WTC11 (cell line): ENCODE measurements at regions not wholly inside any gene's neighbourhood (a gene's known extent, or its start where the extent isn't known, plus 50 kb on each side); places are given as distances from the start of the nearest gene placed in this dataset.

ENCODE experiments used
- ATAC-seq: fragments of 200-7000 bp; cut with Tn5 transposase; 2 replicates; pipeline ENCODE4 v1.10.0; 2021; ENCODE audit warnings: mild to moderate bottlenecking, moderate library complexity
- CTCF ChIA-PET: fragments of 300-600 bp; sonication (Branson Sonifier 250); formaldehyde crosslinking; loops from one replicate; lab custom pipeline; 2021; ENCODE audit warnings: antibody characterized with exemption; lab: Charles Lee
- POLR2A ChIA-PET: fragments of 350-600 bp; sonication (Branson Sonifier 250); formaldehyde crosslinking; loops from one replicate; lab custom pipeline; 2021; ENCODE audit warnings: antibody characterized with exemption; lab: Charles Lee
- DNase-seq: peaks from one replicate; pipeline ENCODE4 v3.0.0; 2021; ENCODE audit warnings: low spot score
- H3K27ac Mint-ChIP-seq: 2 replicates; pipeline ENCODE4 v1.8.0; 2021; ENCODE audit warnings: mixed read lengths
- H3K27me3 Mint-ChIP-seq: 2 replicates; pipeline ENCODE4 v1.8.0; 2021; ENCODE audit warnings: low read depth, mild to moderate bottlenecking, moderate library complexity, mixed read lengths
- H3K36me3 Mint-ChIP-seq: 2 replicates; pipeline ENCODE4 v1.8.0; 2021; ENCODE audit warnings: mixed read lengths
- H3K4me1 Mint-ChIP-seq: 2 replicates; pipeline ENCODE4 v1.8.0; 2022; ENCODE audit warnings: mixed read lengths
- H3K4me3 Mint-ChIP-seq: 2 replicates; pipeline ENCODE4 v1.8.0; 2021; ENCODE audit warnings: mild to moderate bottlenecking, moderate library complexity, mixed read lengths
- H3K9me3 Mint-ChIP-seq: 2 replicates; pipeline ENCODE4 v1.8.0; 2021; ENCODE audit warnings: mixed read lengths
- CREB1 ChIP-seq: sonication (generic); formaldehyde crosslinking; IDR thresholded peaks from 2 replicates; pipeline ENCODE4 v1.8.0; 2023; ENCODE audit warnings: mild to moderate bottlenecking, missing genetic modification reagents
- CREM ChIP-seq: sonication (generic); formaldehyde crosslinking; IDR thresholded peaks from 2 replicates; pipeline ENCODE4 v1.8.1; 2022; ENCODE audit warnings: mild to moderate bottlenecking, missing genetic modification reagents, moderate library complexity
- ELF4 ChIP-seq: sonication (generic); formaldehyde crosslinking; IDR thresholded peaks from 2 replicates; pipeline ENCODE4 v1.8.1; 2022; ENCODE audit warnings: low read depth, mild to moderate bottlenecking, moderate library complexity, missing genetic modification reagents
- EMX1 ChIP-seq: fragments of 250-450 bp; sonication (Bioruptor Pico); IDR thresholded peaks from 2 replicates; pipeline ENCODE4 v1.8.0; 2021; ENCODE audit warnings: mild to moderate bottlenecking
- ETV6 ChIP-seq: sonication (generic); formaldehyde crosslinking; IDR thresholded peaks from 2 replicates; pipeline ENCODE4 v1.8.1; 2022; ENCODE audit warnings: mild to moderate bottlenecking, missing genetic modification reagents
- FOXJ3 ChIP-seq: sonication (generic); formaldehyde crosslinking; IDR thresholded peaks from 2 replicates; pipeline ENCODE4 v1.9.0; 2021; ENCODE audit warnings: missing genetic modification reagents, mild to moderate bottlenecking, borderline replicate concordance
- FOXP1 ChIP-seq: sonication (generic); formaldehyde crosslinking; IDR thresholded peaks from 2 replicates; pipeline ENCODE4 v1.8.0; 2022; ENCODE audit warnings: missing genetic modification reagents, mild to moderate bottlenecking, moderate library complexity, borderline replicate concordance
- TCF7 ChIP-seq: sonication (generic); formaldehyde crosslinking; IDR thresholded peaks from 2 replicates; pipeline ENCODE4 v1.8.0; 2022; ENCODE audit warnings: mild to moderate bottlenecking, low read depth, missing genetic modification reagents, moderate library complexity
- ZNF232 ChIP-seq: sonication (generic); formaldehyde crosslinking; IDR thresholded peaks from 2 replicates; pipeline ENCODE4 v1.8.0; 2022; ENCODE audit warnings: mild to moderate bottlenecking, missing genetic modification reagents
- ZNF396 ChIP-seq: fragments of 250-450 bp; sonication (Bioruptor Pico); IDR thresholded peaks from 2 replicates; pipeline ENCODE4 v1.8.0; 2021; ENCODE audit warnings: mild to moderate bottlenecking, moderate library complexity, borderline replicate concordance
- ZNF423 ChIP-seq: fragments of 250-450 bp; sonication (Bioruptor Pico); IDR thresholded peaks from 2 replicates; pipeline ENCODE4 v2.1.2; 2022; ENCODE audit warnings: mild to moderate bottlenecking, moderate library complexity
- TF ChIP-seq, protein P1 (sequence below): sonication (generic); formaldehyde crosslinking; IDR thresholded peaks from 2 replicates; pipeline ENCODE4 v1.8.1; 2022; ENCODE audit warnings: low read depth, mild to moderate bottlenecking, moderate library complexity, missing genetic modification reagents, borderline replicate concordance
- TF ChIP-seq, protein P2 (sequence below): sonication (generic); formaldehyde crosslinking; IDR thresholded peaks from 2 replicates; pipeline ENCODE4 v1.8.0; 2022; ENCODE audit warnings: mild to moderate bottlenecking, missing genetic modification reagents
- TF ChIP-seq, protein P3 (sequence below): fragments of 250-450 bp; sonication (Bioruptor Pico); IDR thresholded peaks from 2 replicates; pipeline ENCODE4 v1.9.0; 2021; ENCODE audit warnings: moderate library complexity, mild to moderate bottlenecking, inconsistent platforms, borderline replicate concordance
- TF ChIP-seq, protein P4 (sequence below): fragments of 250-450 bp; sonication (Bioruptor Pico); IDR thresholded peaks from 2 replicates; pipeline ENCODE4 v1.8.0; 2021; ENCODE audit warnings: mild to moderate bottlenecking
- TF ChIP-seq, protein P5 (sequence below): fragments of 250-450 bp; sonication (Bioruptor Pico); IDR thresholded peaks from 2 replicates; pipeline ENCODE4 v1.9.0; 2021; ENCODE audit warnings: mild to moderate bottlenecking
- TF ChIP-seq, protein P6 (sequence below): sonication (generic); formaldehyde crosslinking; IDR thresholded peaks from 2 replicates; pipeline ENCODE4 v1.8.1; 2023; ENCODE audit warnings: mild to moderate bottlenecking, missing genetic modification reagents
- TF ChIP-seq, protein P7 (sequence below): sonication (generic); formaldehyde crosslinking; IDR thresholded peaks from 2 replicates; pipeline ENCODE4 v1.8.0; 2022; ENCODE audit warnings: missing genetic modification reagents
- TF ChIP-seq, protein P8 (sequence below): sonication (generic); formaldehyde crosslinking; IDR thresholded peaks from 2 replicates; pipeline ENCODE4 v1.8.1; 2022; ENCODE audit warnings: mild to moderate bottlenecking, moderate library complexity, missing genetic modification reagents

DNA sequence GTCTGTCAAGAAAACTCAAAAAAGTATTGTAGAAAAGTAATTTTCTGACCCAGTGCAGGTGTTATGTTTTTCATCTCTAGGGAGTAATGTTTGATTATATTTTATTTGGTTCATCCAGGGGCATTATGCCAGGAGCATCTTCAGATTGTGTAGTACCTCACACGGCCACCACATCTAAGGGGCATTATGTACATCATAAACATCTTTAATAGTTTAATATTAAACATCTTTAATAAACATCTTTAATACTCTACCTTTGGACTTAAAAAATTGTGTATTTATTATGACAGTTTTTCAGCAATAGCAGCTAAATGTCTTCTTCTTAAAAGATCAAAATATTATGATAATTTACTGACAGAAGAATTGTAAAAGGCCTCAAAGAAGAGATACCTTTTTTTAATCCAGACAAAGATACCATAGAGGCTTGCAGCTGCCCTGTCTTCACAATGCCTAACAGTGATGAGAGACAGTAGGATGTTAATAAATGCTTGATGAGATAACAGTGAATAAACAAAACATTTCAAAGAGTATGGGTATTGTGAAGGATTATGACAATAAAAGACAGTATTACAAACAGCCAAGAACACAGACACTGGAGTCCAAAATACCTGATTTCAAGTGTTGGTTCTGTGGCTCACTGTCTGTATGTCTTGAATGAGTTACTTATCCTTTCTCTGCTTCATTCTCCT lies 240.9 kb upstream of the ADGRL2 start:
- Mint-ChIP-seq H3K4me3 (no peak overlapping the region), H3K27ac (no peak overlapping the region), H3K36me3 (no peaks in the 10 kb centered on the region), H3K4me1 (peaks cover 16% of the 10 kb centered on the region), H3K9me3 (peaks cover 4% of the 10 kb centered on the region; the same call in 1 of the 2 replicates), H3K27me3 (peaks cover 2% of the 10 kb centered on the region; the same call in 1 of the 2 replicates)
- no peak for TF ChIP-seq ZNF232 (CRISPR knock-in tag)
- TF ChIP-seq ELF4 (CRISPR knock-in tag): no peak
- TF ChIP-seq, protein P1, sequence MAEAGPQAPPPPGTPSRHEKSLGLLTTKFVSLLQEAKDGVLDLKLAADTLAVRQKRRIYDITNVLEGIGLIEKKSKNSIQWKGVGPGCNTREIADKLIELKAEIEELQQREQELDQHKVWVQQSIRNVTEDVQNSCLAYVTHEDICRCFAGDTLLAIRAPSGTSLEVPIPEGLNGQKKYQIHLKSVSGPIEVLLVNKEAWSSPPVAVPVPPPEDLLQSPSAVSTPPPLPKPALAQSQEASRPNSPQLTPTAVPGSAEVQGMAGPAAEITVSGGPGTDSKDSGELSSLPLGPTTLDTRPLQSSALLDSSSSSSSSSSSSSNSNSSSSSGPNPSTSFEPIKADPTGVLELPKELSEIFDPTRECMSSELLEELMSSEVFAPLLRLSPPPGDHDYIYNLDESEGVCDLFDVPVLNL (CRISPR knock-in tag): no peak
- no peak for TF ChIP-seq ETV6 (CRISPR knock-in tag)
- TF ChIP-seq, protein P2, sequence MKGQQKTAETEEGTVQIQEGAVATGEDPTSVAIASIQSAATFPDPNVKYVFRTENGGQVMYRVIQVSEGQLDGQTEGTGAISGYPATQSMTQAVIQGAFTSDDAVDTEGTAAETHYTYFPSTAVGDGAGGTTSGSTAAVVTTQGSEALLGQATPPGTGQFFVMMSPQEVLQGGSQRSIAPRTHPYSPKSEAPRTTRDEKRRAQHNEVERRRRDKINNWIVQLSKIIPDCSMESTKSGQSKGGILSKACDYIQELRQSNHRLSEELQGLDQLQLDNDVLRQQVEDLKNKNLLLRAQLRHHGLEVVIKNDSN (CRISPR knock-in tag): no peak
- no peak for TF ChIP-seq ZNF423 (CRISPR knock-in tag)
- TF ChIP-seq, protein P3, sequence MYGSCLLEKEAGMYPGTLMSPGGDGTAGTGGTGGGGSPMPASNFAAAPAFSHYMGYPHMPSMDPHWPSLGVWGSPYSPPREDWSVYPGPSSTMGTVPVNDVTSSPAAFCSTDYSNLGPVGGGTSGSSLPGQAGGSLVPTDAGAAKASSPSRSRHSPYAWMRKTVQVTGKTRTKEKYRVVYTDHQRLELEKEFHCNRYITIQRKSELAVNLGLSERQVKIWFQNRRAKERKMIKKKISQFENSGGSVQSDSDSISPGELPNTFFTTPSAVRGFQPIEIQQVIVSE (CRISPR knock-in tag): no peak
- TF ChIP-seq ZNF396 (CRISPR knock-in tag): no peak
- TF ChIP-seq, protein P4, sequence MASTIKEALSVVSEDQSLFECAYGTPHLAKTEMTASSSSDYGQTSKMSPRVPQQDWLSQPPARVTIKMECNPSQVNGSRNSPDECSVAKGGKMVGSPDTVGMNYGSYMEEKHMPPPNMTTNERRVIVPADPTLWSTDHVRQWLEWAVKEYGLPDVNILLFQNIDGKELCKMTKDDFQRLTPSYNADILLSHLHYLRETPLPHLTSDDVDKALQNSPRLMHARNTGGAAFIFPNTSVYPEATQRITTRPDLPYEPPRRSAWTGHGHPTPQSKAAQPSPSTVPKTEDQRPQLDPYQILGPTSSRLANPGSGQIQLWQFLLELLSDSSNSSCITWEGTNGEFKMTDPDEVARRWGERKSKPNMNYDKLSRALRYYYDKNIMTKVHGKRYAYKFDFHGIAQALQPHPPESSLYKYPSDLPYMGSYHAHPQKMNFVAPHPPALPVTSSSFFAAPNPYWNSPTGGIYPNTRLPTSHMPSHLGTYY (CRISPR knock-in tag): no peak
- TF ChIP-seq, protein P5, sequence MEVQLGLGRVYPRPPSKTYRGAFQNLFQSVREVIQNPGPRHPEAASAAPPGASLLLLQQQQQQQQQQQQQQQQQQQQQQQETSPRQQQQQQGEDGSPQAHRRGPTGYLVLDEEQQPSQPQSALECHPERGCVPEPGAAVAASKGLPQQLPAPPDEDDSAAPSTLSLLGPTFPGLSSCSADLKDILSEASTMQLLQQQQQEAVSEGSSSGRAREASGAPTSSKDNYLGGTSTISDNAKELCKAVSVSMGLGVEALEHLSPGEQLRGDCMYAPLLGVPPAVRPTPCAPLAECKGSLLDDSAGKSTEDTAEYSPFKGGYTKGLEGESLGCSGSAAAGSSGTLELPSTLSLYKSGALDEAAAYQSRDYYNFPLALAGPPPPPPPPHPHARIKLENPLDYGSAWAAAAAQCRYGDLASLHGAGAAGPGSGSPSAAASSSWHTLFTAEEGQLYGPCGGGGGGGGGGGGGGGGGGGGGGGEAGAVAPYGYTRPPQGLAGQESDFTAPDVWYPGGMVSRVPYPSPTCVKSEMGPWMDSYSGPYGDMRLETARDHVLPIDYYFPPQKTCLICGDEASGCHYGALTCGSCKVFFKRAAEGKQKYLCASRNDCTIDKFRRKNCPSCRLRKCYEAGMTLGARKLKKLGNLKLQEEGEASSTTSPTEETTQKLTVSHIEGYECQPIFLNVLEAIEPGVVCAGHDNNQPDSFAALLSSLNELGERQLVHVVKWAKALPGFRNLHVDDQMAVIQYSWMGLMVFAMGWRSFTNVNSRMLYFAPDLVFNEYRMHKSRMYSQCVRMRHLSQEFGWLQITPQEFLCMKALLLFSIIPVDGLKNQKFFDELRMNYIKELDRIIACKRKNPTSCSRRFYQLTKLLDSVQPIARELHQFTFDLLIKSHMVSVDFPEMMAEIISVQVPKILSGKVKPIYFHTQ (CRISPR knock-in tag): no peak
- DNase-seq (no peak), ATAC-seq (no peak)
- POLR2A ChIA-PET: no interaction called here
- CTCF ChIA-PET: no interaction called here

DNA sequence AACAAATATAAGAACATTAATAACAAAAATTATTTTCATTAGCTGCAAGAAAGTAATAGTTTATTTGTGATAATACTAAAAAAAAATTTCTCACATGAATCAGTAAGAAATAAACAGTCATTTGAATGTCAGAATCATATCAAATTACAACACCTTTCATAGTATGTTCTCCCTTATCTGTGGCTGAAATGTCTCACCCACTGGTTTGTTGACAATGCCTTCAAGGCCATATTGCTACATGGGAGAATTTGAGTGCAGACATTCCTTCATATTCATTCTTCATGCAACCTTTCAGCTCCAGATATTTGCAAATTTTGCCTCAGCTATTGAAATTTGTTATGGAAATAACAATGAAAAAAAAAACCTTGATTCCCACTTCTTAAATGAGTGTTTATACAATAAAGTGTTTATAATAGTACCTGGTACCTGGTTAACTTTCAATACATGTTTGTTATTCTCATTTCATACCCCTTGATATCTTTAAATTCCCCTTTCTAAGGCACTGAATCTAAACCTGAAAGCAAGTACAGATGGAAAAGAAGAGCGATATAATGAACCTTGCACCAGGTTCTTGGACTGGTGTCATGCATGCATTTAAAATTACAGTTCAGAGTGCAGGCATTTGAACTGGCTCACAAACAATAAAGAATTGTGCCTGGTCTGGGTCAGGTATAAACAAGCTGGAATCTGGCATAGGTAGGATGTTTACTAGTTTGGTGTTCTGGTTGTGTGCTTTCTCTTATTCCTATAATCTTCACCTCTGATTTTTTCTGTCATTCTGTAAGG lies 242.2 kb upstream of the ADGRL2 start:
- no peaks in the 10 kb centered on the region for H3K9me3 Mint-ChIP-seq
- no peak overlapping the region for H3K27ac Mint-ChIP-seq
- no peak overlapping the region for H3K4me3 Mint-ChIP-seq
- DNase-seq (no peak), ATAC-seq (no peak)
- ChIA-PET POLR2A (no interaction called here), CTCF (interaction anchor here (0.6 to 1.1 kb wide), 5 partner anchors 10 to 202 kb away, joined by 3 to 4 read pairs (median 3); no protein-coding TSS in a partner anchor)
- H3K4me1 Mint-ChIP-seq: peaks cover 26% of the 10 kb centered on the region
- H3K27me3 Mint-ChIP-seq: peaks cover 2% of the 10 kb centered on the region; the same call in 1 of the 2 replicates
- no peaks in the 10 kb centered on the region for H3K36me3 Mint-ChIP-seq
- TF ChIP-seq, protein P6, sequence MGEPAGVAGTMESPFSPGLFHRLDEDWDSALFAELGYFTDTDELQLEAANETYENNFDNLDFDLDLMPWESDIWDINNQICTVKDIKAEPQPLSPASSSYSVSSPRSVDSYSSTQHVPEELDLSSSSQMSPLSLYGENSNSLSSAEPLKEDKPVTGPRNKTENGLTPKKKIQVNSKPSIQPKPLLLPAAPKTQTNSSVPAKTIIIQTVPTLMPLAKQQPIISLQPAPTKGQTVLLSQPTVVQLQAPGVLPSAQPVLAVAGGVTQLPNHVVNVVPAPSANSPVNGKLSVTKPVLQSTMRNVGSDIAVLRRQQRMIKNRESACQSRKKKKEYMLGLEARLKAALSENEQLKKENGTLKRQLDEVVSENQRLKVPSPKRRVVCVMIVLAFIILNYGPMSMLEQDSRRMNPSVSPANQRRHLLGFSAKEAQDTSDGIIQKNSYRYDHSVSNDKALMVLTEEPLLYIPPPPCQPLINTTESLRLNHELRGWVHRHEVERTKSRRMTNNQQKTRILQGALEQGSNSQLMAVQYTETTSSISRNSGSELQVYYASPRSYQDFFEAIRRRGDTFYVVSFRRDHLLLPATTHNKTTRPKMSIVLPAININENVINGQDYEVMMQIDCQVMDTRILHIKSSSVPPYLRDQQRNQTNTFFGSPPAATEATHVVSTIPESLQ: no peak
- TF ChIP-seq CREB1 (CRISPR knock-in tag) (no peak), FOXP1 (CRISPR knock-in tag) (no peak), FOXJ3 (CRISPR knock-in tag) (no peak), TCF7 (CRISPR knock-in tag) (no peak), CREM (no peak), EMX1 (CRISPR knock-in tag) (no peak)
- TF ChIP-seq, protein P7, sequence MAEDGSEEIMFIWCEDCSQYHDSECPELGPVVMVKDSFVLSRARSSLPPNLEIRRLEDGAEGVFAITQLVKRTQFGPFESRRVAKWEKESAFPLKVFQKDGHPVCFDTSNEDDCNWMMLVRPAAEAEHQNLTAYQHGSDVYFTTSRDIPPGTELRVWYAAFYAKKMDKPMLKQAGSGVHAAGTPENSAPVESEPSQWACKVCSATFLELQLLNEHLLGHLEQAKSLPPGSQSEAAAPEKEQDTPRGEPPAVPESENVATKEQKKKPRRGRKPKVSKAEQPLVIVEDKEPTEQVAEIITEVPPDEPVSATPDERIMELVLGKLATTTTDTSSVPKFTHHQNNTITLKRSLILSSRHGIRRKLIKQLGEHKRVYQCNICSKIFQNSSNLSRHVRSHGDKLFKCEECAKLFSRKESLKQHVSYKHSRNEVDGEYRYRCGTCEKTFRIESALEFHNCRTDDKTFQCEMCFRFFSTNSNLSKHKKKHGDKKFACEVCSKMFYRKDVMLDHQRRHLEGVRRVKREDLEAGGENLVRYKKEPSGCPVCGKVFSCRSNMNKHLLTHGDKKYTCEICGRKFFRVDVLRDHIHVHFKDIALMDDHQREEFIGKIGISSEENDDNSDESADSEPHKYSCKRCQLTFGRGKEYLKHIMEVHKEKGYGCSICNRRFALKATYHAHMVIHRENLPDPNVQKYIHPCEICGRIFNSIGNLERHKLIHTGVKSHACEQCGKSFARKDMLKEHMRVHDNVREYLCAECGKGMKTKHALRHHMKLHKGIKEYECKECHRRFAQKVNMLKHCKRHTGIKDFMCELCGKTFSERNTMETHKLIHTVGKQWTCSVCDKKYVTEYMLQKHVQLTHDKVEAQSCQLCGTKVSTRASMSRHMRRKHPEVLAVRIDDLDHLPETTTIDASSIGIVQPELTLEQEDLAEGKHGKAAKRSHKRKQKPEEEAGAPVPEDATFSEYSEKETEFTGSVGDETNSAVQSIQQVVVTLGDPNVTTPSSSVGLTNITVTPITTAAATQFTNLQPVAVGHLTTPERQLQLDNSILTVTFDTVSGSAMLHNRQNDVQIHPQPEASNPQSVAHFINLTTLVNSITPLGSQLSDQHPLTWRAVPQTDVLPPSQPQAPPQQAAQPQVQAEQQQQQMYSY (CRISPR knock-in tag): no peak
- TF ChIP-seq, protein P8, sequence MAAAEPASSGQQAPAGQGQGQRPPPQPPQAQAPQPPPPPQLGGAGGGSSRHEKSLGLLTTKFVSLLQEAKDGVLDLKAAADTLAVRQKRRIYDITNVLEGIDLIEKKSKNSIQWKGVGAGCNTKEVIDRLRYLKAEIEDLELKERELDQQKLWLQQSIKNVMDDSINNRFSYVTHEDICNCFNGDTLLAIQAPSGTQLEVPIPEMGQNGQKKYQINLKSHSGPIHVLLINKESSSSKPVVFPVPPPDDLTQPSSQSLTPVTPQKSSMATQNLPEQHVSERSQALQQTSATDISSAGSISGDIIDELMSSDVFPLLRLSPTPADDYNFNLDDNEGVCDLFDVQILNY (CRISPR knock-in tag): no peak
